CD4-positive, alpha-beta T cell (primary cell): ENCODE measurements at regions not wholly inside any gene's neighbourhood (a gene's known extent, or its start where the extent isn't known, plus 50 kb on each side); places are given as distances from the start of the nearest gene placed in this dataset.

Experiments
- ATAC-seq: fragments of 200-7000 bp; cut with Tn5 transposase; one replicate; pipeline ENCODE4 v1.10.0; 2022; ENCODE audit warnings: mild to moderate bottlenecking; ENCODE audit not compliant: poor library complexity
- CTCF ChIA-PET: fragments of 350-600 bp; sonication (Branson Sonifier 250); formaldehyde crosslinking; loops from one replicate; lab custom pipeline; 2021; ENCODE audit warnings: antibody characterized with exemption, inconsistent platforms; lab: Charles Lee
- POLR2A ChIA-PET: fragments of 350-600 bp; sonication (Branson Sonifier 250); formaldehyde crosslinking; loops from one replicate; lab custom pipeline; 2021; ENCODE audit warnings: antibody characterized with exemption, inconsistent platforms; lab: Charles Lee
- DNase-seq, 14 experiments: peaks; one replicate each; pipeline ENCODE4 v3.0.0-alpha.2; 2013 to 2020; ENCODE audit warnings: mixed read lengths in 2 of 14
- H3K27ac ChIP-seq, 2 donors: one replicate each; pipeline versions ENCODE4 v1.5.1 to v1.7.0; 2013; ENCODE audit warnings: low read length in 2 of 2, low read depth in 1 of 2, mild to moderate bottlenecking in 1 of 2
- H3K27me3 ChIP-seq, 2 experiments: 1 replicate in 1 of 2; 2 replicates in 1 of 2; pipeline versions ENCODE4 v1.6.1 to v1.7.0; 2013; ENCODE audit warnings: low read length in 2 of 2, control low read depth in 1 of 2, mild to moderate bottlenecking in 1 of 2, moderate library complexity in 1 of 2; ENCODE audit not compliant: insufficient read depth in 2 of 2, control insufficient read depth in 1 of 2
- H3K36me3 ChIP-seq: one replicate; pipeline ENCODE4 v1.6.1; 2013; ENCODE audit warnings: low read length, control low read depth; ENCODE audit not compliant: insufficient read depth
- H3K4me1 ChIP-seq: one replicate; pipeline ENCODE4 v1.6.1; 2013; ENCODE audit warnings: low read length, control low read depth; ENCODE audit not compliant: insufficient read depth
- H3K4me3 ChIP-seq: one replicate; pipeline ENCODE4 v1.5.1; 2013; ENCODE audit warnings: mild to moderate bottlenecking, low read length, moderate library complexity
- H3K9me3 ChIP-seq, 2 experiments: 1 replicate in 1 of 2; 2 replicates in 1 of 2; pipeline versions ENCODE4 v1.6.1 to v1.7.0; 2013; ENCODE audit warnings: low read length in 2 of 2, mild to moderate bottlenecking in 2 of 2, control low read depth in 1 of 2, moderate library complexity in 1 of 2; ENCODE audit not compliant: control insufficient read depth in 1 of 2, insufficient read depth in 1 of 2
- H3K27ac Mint-ChIP-seq: one replicate; pipeline ENCODE4 v1.8.0; 2020; ENCODE audit warnings: mixed read lengths
- H3K27me3 Mint-ChIP-seq: one replicate; pipeline ENCODE4 v1.8.0; 2021; ENCODE audit warnings: mixed read lengths
- H3K36me3 Mint-ChIP-seq: one replicate; pipeline ENCODE4 v1.8.0; 2021; ENCODE audit warnings: low read depth, mixed read lengths
- H3K4me1 Mint-ChIP-seq: one replicate; pipeline ENCODE4 v1.8.0; 2021; ENCODE audit warnings: low read depth, mixed read lengths
- H3K4me3 Mint-ChIP-seq: one replicate; pipeline ENCODE4 v1.8.0; 2020; ENCODE audit warnings: mild to moderate bottlenecking, mixed read lengths
- H3K9me3 Mint-ChIP-seq: one replicate; pipeline ENCODE4 v1.8.0; 2020; ENCODE audit warnings: mixed read lengths
- intact Hi-C, 2 experiments: fragments of 100-400 bp; cut with DNase I in 1 of 2; cut with micrococcal nuclease in 1 of 2; formaldehyde crosslinking; loops; one replicate each; pipeline versions ENCODE4 v1.15.1 to v1.9.0; 2023 to 2025; cut with DNase I, micrococcal nuclease
- TF ChIP-seq, protein P1 (sequence below): fragments of 200-600 bp; IDR thresholded peaks from one replicate; pipeline ENCODE4 v1.8.0; 2022; ENCODE audit warnings: antibody characterized with exemption, mild to moderate bottlenecking

DNA sequence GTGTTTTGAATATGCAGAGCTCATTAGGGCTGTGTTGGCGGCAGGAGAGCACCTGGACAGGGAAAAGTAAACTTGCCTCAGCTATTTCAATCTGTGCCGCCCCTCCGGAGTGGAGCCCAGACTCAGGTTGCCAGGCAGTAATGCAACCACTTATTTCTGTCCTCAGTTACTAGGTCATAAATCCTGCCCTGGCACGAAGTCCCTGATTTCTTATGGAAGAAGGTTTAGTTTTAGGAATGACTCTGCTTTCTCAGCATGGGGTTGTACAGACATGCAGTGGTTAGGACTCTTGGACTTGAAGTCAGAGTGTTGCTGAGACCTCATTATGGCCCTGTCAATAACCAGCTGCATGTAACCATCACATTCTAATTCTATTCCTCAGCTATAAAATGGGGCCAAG is 98.3 kb upstream of the FGGY start:
- Histone ChIP-seq H3K9me3 (peaks cover 0 to 2% of the 10 kb centered on the region in 2 experiments), H3K36me3 (no peaks in the 10 kb centered on the region), H3K4me1 (no peaks in the 10 kb centered on the region), H3K27me3 (no peaks in the 10 kb centered on the region), H3K4me3 (no peak overlapping the region), H3K27ac (no peak overlapping the region)
- TF ChIP-seq, protein P1, sequence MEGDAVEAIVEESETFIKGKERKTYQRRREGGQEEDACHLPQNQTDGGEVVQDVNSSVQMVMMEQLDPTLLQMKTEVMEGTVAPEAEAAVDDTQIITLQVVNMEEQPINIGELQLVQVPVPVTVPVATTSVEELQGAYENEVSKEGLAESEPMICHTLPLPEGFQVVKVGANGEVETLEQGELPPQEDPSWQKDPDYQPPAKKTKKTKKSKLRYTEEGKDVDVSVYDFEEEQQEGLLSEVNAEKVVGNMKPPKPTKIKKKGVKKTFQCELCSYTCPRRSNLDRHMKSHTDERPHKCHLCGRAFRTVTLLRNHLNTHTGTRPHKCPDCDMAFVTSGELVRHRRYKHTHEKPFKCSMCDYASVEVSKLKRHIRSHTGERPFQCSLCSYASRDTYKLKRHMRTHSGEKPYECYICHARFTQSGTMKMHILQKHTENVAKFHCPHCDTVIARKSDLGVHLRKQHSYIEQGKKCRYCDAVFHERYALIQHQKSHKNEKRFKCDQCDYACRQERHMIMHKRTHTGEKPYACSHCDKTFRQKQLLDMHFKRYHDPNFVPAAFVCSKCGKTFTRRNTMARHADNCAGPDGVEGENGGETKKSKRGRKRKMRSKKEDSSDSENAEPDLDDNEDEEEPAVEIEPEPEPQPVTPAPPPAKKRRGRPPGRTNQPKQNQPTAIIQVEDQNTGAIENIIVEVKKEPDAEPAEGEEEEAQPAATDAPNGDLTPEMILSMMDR, result no peak
- Mint-ChIP-seq H3K36me3 (no peaks in the 10 kb centered on the region), H3K4me3 (no peak overlapping the region), H3K27ac (no peak overlapping the region), H3K27me3 (peaks cover 5% of the 10 kb centered on the region), H3K4me1 (no peaks in the 10 kb centered on the region), H3K9me3 (peaks cover 1% of the 10 kb centered on the region)
- CTCF ChIA-PET, result no interaction called here
- DNase-seq, result no peak
- POLR2A ChIA-PET, result no interaction called here
- ATAC-seq, result no peak
- intact Hi-C loops, result no loop called here

DNA sequence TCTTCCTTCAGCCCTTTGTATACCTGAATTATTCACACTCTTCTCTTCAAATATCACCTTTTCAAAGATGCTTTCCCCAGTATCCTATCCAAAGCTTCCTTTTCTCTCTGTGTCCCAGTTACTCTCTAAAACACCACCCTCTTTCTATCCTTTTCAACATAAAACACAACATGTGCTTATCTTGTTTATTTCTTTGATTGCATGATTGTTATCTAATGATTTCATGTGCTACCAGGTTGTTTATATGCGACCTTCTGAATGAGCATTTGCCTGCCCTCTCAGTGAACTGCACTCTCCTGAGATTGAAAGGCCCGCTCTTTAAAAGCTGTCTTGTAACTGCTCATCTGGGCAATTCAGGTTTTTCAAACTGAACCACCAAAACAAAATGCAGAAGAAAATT is 97.7 kb upstream of the FGGY start:
- Mint-ChIP-seq H3K9me3 (peaks cover 1% of the 10 kb centered on the region), H3K4me3 (no peak overlapping the region), H3K4me1 (no peaks in the 10 kb centered on the region), H3K27me3 (peaks cover 5% of the 10 kb centered on the region), H3K36me3 (no peaks in the 10 kb centered on the region), H3K27ac (no peak overlapping the region)
- H3K4me1 ChIP-seq, result no peaks in the 10 kb centered on the region
- TF ChIP-seq, protein P1, result no peak
- no peak overlapping the region for H3K27ac ChIP-seq
- DNase-seq (no peak), ATAC-seq (no peak)
- ChIA-PET CTCF (no interaction called here), POLR2A (no interaction called here)
- no peaks in the 10 kb centered on the region for H3K9me3 ChIP-seq
- H3K4me3 ChIP-seq, result no peak overlapping the region
- intact Hi-C loops, result no loop called here
- no peaks in the 10 kb centered on the region for H3K27me3 ChIP-seq
- no peaks in the 10 kb centered on the region for H3K36me3 ChIP-seq

DNA sequence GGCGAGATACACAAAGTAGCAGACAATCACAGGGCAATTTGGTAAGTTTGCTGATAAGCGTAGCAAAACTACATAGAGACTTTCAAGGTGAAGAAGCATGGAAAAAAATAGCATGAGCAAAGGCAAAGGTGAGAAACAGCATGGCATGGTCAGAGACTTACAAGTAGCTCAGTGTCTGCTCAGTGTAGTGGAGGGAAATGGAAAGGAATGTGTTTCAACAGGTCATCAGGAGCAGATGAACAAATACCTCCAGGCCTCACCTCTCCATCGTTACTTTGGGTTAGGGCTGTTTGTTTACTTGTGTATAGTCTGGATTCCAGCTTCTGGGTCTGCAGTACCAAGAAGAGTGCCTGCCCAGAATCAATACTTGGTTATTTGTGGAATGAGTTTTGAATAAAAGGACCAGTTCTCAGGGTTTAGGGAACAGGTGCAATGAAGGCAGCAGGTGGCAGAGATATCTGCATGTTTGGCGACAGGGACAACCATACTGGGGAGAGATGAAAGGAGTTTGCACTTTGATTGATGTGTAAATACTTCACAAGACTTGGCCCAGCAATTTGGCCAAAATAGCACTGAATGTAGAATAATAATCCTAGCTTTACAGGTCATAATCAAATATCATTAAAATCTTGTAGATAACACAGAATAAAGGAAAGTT is 97.0 kb upstream of the FGGY start:
- TF ChIP-seq, protein P1, result no peak
- peaks cover 2% of the 10 kb centered on the region for H3K9me3 Mint-ChIP-seq
- H3K4me3 Mint-ChIP-seq, result no peak overlapping the region
- DNase-seq (no peak), ATAC-seq (no peak)
- Histone ChIP-seq H3K36me3 (no peaks in the 10 kb centered on the region), H3K27ac (no peak overlapping the region), H3K4me1 (no peaks in the 10 kb centered on the region), H3K9me3 (peaks cover 0 to 2% of the 10 kb centered on the region in 2 experiments), H3K4me3 (no peak overlapping the region), H3K27me3 (no peaks in the 10 kb centered on the region)
- no peak overlapping the region for H3K27ac Mint-ChIP-seq
- no peaks in the 10 kb centered on the region for H3K36me3 Mint-ChIP-seq
- no peaks in the 10 kb centered on the region for H3K4me1 Mint-ChIP-seq
- H3K27me3 Mint-ChIP-seq, result peaks cover 5% of the 10 kb centered on the region
- POLR2A ChIA-PET, result no interaction called here
- CTCF ChIA-PET, result no interaction called here
- intact Hi-C loops, result no loop called here
